HUDEP-2 (cell line): ENCODE measurements at regions not wholly inside any gene's neighbourhood (a gene's known extent, or its start where the extent isn't known, plus 50 kb on each side); places are given as distances from the start of the nearest gene placed in this dataset.
"Not testable (repeated sequence)": the region's sequence is repeated elsewhere in the genome, so short reads cannot be mapped to it uniquely, and the experiment has no call there.

Source experiments
- DNase-seq, 76 experiments: peaks; one replicate each; lab custom pipeline; 2025; ENCODE audit not compliant: unreplicated experiment in 76 of 76; lab: John Stamatoyannopoulos, UW

DNA sequence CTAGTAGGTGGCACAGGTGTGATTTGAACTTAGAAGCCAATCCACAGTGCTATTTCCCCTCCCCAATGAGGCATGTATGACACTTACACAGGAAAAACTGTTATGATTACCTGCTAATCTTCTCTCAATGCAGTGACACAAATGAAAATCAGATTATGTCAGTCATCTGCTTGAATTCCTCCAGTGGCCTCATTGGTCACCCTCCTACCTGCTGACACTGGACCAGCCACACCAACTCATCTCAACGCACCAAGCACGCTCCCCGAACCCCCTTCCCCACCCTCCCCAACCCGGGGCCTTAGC is 82.2 kb upstream of the SEC11C start:
- no peak for DNase-seq

DNA sequence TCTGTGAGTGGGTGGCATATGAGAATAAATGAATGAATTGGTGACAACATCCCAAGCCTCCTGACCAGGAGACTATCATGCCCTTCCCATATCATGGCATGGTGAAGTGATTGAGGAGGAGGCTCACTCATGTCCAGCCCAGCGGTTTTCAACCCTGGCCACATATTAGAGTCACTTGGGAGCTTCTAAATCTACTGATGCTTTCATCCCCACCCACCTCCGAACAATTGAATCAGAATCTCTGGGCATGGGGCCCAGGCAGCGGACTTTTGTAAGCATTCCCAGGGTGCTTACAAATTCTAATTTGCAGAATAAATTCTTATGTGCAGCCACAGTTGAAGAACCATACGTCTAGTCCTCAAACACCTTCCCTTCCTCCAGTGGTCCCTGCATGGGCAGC is 81.7 kb upstream of the SEC11C start:
- no peak for DNase-seq

DNA sequence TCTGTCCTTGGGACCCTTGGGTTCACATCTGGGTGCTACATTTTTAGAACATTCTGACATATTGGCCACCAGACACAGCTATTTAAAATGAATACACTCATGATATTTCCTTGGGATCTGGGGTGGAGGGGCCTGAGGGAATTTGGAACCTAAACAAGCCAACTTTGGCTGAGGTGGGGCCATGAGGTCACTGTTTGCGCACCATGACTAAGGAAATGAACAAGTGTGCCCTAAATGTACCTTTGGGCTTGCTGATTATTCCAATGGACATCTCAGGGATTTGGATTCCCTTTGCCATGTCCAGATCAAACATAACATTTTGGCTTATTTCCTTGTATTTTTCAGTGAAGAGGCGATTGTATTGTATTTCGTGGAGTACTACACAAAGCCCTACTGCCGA is 80.5 kb upstream of the SEC11C start:
- no peak for DNase-seq

DNA sequence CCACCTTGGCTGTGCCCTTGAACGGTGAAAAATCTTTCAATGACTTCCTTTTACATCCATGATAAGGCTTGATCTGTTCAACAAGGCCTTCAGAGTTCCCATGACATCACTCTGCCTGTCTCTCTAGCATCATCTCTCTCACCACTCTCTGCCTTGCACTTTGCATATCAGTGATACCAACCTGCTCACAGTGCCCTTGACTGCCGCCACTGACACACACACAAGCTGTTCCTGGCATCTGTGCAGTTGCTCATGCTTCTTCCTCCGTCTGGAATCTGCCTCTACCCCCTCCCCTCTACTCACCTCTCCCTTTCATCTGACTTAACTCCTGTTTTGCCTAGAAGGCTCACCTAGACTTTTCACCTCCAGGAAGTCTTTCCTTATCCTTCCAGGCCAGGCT is 79.1 kb upstream of the SEC11C start:
- DNase-seq, result no peak

DNA sequence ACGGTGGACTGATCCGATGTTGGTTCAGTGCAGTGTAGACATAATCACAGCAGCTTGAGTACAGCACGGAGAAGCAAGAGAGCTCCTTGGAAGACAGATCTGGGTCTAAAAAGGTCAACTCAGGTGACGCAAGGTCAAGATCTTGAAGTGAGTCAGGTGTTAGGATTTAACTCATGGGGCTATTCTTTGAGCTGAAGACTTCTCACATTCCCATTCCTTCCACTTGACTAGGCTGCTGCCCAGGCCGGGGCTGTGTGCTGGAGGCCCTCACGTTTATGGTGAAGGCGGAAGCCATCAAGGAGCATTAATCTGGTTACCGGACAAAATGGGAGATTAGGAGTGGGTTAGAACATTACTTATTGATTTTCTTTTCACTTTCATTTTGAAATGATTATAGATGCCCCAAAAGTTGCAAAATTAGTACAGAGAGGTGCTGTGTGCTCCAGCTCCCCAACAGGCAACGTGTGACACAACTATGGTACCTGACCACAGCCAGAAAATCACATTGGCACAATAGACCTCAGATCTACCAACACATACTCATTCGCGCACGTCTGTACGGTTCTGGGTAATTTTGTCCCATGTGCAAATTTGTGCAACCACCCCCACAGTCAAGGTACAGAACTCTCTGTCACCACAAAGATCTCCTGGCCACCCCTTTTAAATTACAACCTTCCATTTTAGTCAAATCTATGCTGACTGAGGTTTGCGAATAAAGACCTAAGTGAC is 77.6 kb upstream of the SEC11C start:
- DNase-seq, result no peak

DNA sequence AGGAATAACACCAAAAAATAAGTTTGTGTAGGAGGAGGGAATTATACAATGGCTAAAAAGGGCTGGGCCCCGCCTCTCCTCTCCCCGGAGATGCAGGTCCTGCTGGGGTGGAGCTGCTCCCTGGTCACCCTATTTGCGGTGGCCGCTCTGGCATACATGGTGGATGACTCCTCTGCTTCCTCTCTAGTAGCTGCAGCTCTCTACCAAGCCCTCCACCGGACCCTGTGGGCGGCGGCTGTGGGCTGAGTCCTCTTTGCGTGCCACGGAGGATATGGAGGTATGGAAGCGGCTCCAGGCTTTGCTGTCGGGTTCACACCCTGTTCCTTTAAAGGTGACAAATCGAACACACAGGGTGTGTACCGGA is 77.1 kb upstream of the SEC11C start:
- DNase-seq, result no peak

DNA sequence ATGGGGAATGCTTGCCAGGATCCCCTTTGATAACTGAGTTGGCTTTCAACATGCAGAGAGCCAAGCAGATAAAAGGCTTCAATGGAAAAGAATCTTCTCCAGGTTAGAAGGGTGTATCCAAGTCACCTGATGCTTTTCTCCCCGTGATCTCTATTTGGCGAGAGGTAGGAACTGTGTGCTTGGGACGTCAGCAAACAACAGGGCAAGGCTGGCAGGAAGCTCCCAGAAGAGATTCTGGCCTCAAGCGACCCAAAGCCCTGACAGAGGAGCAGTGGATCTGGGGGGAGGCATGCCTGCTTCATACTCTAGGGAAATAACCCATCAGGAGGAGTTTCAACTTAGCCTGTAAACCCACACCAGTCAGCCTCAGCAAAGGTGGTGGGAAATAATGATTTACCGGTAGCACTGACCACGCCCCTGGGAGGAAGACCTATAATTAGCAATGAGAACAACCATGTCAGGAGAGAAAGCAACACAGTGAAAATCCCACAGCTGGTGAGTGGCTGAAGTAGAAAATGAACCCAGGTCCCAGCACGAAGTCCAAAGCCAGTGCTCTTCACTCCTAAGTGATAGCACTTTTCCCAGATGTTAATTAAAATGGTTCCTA is 76.3 kb upstream of the SEC11C start:
- no peak for DNase-seq

DNA sequence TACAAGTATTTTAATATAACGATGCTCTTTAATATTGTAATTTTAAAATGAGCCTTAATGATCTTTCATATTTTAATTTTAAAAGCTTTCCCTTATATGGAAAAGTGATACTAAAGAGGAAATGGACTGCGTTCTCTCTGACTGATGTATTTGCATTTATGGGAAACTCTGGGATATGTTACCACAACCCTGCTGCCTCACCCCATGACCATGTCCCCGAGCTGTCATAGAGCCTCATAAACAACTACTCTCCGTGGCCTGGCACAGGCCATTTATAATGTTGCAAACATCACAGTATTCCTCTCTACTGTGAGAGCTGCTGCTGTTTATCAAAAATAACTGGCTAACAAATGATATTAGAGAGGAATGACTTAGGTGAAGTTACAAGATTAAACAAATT is 75.8 kb upstream of the SEC11C start:
- no peak for DNase-seq

DNA sequence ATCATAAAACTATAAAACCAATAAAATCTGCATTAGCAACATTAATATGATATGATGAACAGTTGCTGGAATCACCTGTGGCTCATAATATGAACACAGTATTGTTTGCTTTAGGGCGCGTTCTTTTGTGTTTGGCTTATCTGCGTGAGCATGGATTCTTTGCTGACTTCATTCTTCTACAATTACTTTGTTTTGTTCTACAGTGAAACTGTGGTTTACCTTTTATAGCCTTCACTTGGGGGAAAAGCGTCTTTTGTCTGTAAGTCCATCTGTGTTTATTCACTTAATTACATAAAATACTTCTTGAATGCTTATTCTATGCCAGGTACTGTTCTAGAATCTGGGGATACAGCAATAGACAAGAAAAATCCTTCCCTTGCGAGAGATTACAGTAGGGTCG is 74.0 kb upstream of the SEC11C start:
- DNase-seq, result no peak

DNA sequence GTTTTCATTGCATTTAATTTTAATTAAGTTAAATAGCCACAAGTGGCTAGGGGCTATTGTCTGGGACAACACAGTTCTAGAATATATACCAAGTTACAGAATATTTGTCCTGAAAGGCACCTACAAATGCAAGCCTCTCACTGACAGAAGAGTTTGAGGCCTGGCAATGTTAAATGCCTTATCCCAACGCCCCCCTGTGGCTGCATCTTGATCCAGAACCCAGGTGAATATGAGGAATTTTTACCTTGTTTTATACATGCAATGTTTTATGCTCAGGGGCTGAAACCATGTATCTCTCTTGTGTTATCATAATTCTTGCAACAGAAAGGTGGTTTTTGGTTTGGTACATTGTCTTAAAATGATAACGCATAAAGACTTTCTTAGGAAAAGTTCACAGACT is 71.8 kb upstream of the SEC11C start:
- peak in 1 of 76 experiments; percentile 0 for DNase-seq

DNA sequence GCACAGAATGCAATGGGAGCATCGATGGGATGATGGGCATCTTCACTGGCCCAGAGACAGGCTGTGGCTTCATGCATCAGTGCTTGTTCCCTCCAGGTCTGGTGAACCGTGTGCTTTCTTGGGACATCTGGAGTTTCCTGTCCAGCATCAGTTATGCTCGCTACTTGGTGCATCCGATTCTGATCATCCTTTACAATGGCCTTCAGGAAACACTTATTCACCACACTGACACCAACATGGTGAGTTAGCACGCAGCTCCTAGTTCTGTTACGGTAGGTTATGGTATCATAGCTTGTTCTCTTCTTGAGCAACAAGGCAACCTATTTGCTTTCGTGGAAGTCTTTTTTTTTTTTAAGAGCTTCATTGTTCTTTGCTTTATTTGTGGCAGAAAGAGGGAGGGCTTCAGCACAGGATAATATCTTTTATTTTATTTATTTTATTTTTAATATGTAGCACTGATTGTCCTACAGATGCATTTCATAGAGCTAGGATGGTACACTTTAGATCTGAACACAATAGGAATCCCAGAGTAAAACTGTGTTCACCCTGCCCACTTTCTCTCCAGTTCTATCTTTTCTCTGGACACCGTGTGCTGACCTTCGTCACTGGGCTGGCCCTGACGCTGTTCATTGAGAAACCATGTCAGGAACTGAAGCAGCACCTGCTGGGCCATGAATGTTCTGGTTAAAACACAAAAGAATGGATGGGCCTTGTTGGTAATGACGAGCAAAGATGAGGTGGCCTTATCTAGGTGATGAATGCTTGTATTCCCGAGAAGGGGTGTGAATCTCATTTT is 71.2 kb upstream of the SEC11C start:
- no peak for DNase-seq

DNA sequence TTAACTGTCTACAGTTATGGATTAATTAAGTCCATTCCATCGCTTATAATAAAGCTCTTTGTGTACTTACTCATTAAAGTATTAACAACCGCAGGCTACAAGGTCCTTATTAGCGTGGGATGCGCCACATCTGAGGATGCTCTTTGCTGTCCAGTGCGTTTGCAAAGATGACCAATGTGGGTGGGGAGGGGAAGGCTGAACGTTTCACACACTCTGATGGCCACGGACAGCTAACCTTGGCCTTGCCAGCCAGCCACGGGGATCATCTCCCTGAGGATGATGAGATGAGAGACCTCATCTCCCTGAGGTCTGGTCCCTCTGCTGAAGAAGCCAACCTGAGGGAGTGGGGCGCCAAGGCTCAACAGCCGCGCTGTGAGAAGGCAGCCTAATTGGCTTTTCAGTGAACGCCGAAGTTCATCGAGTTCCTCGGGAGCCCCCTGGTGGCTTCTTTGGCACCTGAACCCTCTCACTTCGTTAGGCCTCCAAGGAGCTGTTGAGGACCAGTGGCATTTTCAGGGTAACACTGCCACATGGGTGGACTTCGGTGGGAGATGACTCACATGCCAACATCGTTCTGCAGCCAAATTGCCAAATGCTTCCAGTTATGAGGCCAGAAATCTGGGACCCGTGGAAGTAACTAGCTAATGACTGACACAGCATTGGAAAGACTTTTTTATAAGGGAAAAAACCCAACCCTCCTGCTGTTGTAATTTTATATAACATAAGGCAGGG is 69.3 kb upstream of the SEC11C start:
- DNase-seq, result peak in 65 of 76 experiments; percentile 0 to 84 (median 47)

DNA sequence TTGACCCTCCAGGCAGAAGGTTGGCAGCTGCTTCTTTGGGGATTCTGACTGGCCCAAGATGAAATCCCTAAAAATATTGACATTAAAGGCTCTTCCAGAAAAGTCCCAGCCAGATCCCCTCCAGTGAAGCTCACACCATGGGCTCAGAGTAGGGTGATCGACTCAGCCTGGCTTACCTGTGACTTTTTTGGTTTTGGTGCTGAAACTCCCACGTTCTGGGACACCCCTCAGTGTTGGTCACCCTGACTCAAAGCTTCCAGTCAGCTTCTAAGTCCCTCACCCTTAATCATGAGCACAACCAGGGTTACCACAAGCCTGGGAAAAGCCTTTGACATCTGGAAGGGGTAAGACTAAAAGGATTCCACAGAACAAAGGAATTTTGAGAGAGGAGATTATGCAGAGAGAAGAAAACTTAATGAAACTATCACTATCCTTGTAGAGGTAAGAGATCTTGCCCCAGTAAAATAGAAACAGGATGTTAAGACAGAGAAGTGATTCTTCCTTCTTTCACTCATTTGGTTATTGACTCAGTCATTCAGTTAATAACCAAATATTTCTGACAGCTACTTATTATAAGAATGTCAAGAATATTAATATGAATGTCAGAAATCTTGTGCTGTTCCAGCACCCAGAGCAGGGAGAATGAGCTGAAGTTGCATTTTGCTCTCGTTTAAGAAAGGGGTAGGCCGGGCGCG is 66.8 kb upstream of the SEC11C start:
- DNase-seq, result no peak

DNA sequence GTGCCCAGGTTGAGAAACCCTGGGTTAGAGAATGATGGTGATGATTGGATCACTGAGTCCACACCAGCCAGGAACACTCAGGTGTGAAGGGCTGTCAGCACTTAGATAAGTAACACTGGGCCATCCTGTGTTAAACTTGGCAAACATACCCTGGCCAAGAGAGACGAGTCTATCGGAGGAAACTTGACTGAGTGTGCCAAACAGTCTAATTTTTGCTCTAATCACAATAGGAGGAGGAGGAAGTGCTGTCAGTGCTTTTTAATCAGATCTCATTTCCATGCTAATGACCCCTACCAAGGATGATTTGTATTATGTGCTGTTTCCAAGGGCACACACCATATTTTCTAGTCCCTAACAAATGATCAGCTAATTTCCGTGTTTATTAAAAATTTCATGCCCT is 63.8 kb upstream of the SEC11C start:
- no peak for DNase-seq

DNA sequence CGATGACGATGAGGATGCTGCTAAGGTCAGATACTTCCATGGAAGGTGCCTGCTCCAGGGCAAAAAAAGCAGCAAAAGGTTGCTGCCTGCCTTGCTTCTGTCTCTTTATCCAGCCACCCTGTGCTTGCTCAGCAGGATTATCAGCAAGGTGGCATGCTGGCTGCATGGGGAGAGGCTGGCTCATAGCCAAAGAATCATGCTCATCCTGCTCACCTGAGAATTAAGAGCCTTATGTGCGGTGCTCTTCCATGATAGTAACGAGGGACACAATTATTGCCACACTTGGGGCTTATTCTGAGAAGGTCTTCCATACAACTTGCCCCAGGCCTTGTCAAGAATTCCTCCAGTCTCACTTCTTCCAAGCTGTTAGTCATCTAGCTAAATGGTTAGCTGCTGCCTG is 60.4 kb upstream of the SEC11C start:
- no peak for DNase-seq

DNA sequence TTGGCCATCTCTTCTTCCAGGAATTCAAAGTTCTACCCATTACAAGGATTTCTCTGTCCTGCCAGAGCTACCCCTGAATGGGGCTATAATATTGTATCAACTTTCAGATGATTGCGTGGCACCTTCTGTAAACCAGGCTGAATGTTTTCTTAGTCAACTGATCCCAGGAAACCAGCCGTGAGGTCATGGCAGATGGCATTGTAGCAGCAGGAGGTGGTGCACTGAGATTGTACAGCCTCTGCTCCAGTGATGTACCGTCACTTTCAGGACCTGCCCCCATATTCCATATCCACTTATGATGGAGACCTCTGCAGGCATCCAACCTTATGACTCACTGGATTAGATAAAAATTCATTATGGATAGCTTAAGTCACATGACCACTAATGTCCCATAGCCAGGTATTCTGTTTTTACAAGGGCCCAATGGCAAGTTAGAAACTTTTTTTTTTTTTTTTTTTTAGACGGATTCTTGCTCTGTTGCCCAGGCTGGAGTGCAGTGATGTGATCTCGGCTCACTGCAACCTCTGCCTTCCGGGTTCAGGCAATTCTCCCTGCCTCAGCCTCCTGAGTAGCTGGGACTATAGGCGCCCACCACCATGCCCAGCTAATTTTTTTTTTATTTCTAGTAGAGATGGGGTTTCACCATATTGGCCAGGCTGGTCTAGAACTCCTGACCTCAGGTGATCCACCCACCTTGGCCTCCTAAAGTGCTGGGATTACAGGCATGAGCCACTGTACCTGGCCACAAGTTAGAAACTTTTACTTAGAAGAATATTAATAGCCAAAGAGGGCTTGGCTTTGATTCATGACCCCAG is 59.8 kb upstream of the SEC11C start:
- DNase-seq, result not testable (repeated sequence)

DNA sequence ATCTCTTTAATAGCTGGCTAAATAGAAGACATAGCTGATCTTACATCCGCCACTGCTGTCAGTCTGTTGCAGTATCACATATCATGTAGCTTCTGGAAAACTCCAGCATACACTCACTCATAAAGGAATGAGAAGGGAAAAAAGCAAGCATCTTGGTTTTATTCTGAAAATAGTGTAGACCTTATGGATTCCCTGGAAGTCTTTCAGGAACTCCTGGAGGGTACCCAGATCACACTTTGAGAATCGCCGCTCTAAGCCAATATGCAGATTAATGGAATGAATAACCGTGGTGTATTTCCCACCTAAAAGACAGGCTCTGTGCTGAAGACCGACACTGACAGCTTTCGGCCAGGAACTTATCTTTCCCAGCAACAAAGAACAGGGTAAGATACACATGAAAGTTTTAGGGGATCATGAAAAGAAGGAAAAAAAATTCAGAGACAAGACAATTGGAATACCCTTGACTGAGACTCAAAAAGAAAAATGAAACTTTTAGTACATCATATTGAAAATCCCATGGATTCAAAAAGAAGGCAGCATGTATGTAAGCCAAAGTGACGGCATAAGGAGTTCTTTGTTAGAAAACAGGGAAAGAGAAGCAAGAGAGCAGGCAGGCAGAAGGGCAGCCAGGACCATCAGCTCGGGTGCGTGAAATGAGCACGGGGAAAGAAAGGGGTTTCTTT is 56.4 kb upstream of the SEC11C start:
- no peak for DNase-seq

DNA sequence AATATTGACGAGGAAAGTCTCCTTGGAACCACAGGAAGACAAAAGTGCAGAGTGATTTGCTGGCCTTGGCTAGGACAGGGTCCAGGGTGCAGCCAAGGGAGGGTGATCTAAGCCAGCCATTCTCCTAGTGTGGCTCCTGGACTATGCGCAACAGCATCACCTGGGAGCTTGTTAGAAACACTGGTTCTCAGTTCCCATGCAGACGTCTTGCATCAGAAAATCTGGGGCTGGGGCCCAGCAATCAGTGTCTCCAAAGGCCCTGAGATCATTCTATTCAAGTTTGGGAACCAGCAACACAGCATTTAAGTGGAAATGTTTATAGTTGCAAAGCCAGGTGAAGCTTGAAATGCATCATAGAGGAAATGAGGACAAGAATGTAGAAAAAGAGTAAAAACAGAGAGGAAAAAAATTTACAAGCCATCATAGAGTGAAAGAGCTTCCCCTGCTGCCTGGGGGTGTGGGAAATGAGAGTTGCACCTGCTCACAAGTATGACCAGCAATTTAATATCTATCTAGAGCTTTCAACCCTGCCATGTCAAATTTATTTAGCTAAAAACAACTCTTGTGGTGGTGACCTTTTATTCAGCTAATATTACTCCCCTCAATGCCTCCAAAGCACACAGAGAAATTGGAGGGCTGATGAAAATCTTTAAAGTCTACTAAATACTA is 54.4 kb upstream of the SEC11C start:
- DNase-seq, result no peak

DNA sequence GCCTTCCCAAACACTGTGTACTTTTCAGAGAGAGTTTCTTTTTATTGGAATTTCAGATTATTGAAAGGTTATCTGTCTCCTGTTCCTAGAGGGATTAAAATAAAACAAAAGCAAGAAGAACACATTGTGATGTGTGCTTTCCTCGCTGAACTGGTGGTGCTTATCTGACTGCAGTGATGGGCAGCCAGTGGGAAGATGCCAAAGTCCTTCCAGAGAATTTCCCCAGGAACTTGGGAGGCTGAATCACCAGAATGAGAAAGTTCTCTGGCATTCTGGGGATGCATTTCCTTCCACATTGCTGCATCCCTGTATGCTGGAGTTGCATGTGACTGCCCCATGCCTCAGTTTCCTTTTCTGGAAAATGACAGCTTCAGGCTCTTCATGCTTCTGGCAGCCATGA is 53.9 kb upstream of the SEC11C start:
- DNase-seq, result no peak
